Epithelial cell of prostate (primary cell): ENCODE measurements at regions not wholly inside any gene's neighbourhood (a gene's known extent, or its start where the extent isn't known, plus 50 kb on each side); places are given as distances from the start of the nearest gene placed in this dataset.

Experiments
- DNase-seq: peaks from one replicate; pipeline ENCODE4 v3.0.0-alpha.2; 2011; ENCODE audit warnings: low read depth, low spot score
- H3K27ac ChIP-seq: fragments of 450-650 bp; 2 replicates; pipeline ENCODE4 v1.5.1; 2017; ENCODE audit warnings: mild to moderate bottlenecking

DNA sequence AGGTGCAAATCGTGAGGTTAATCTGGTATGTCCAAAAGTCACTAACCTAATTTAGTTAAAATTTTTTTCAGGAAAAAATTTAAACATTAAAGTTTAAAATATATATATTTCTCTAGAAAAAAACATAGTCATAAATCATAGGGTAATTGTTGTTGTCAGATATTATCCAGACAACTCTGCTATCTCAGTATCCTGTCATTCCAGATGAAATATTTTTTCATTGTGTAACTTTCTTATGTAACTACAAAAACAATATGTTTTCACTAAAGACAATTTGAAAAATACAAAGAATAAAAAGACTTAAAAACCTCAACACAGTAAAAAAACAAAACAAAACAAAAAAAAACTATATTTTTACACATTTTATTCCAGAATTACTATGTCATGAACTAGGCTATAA, 57.6 kb downstream of the TENT5A start:
- no peak overlapping the region for H3K27ac ChIP-seq
- no peak for DNase-seq

DNA sequence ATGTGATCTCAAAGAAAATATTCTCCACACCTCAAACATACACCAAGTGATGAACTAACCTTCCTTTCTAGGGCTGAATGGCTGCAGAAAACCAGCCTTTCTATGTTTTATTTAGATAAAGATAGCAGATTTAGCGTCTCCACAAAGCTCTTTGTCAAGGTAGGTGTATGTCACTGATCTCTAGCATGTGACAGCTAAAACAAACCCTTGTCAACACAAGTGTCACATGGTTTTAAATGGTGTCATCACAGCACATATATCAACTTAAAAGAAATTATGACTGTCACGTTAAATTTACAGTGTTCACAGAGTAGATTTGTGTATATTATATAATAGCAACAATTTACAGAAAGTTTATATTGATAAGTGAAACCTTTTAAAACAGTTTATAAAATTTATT, 58.3 kb downstream of the TENT5A start:
- no peak for DNase-seq
- H3K27ac ChIP-seq = no peak overlapping the region

GRCh38 chr6:81693266-81693665, 59.2 kb downstream of the TENT5A start:
- DNase-seq = no peak
- H3K27ac ChIP-seq = no peak overlapping the region

DNA sequence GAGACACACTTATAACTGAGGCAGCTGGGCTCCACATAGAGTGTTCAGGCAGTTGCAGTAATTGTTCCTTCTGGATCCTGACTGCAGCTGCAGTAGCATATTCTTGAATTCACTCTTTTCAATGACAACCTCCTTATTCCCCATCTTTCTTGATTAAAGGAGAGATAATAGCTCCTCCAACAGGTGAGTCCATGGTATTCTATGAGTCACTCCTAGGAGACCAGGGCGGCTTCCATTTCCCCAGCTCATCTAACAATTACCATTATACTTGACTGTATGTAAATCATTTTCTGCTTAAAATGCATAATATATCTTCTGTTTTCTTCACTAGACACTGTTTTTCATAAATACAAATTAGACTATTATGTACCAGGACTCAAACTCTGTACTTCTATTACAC, 62.4 kb downstream of the TENT5A start:
- H3K27ac ChIP-seq = no peak overlapping the region
- DNase-seq = no peak

- H3K27ac ChIP-seq = no peak overlapping the region
- DNase-seq = no peak
Observed at GRCh38 chr6:81689580-81689979, 62.9 kb downstream of the TENT5A start.

- H3K27ac ChIP-seq = no peak overlapping the region
- no peak for DNase-seq
Observed at GRCh38 chr6:81683912-81684311, 68.6 kb downstream of the TENT5A start.

DNA sequence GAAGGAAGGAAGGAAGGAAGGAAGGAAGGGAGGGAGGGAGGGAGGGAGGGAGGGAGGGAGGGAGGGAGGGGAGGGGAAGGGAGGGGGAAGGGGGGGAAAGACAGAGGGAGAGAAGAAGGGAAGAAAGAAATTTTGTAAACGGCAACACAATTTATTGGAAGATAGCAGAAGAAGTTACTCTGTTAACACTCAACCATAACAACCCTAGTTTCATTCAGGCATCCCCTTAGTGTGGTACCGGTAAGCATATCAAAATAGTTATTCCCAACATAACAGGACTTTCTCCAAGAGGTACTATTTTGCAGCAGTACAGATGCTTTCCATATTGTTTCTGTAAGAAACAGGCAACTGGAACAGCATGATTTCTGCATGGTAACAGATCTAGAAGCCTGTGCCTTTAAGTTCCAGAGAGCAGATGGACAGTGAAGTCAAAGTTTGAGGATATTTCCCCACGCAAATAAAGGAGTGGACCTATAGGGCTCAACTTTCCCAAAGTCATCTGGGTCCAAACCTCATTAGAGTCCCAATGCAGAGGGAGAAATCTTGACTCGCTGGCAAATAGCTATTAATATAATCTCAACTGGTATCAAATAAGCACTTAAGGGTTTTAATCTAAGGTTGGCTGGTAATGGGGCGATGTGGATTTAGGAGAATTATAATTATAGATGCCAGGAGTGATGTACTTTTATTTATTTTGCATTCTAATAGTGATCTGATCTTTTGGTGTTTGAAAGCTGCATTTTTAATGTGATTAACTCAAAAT, 69.4 kb downstream of the TENT5A start:
- DNase-seq = no peak
- H3K27ac ChIP-seq = no peak overlapping the region

GRCh38 chr6:81682235-81682795, 70.2 kb downstream of the TENT5A start:
- DNase-seq = no peak

GRCh38 chr6:81669445-81669844, 83.0 kb downstream of the TENT5A start:
- no peak overlapping the region for H3K27ac ChIP-seq
- no peak for DNase-seq

More at GRCh38 chr6:81682235-81682795, 70.2 kb downstream of the TENT5A start:
- H3K27ac ChIP-seq = no peak overlapping the region

- no peak overlapping the region for H3K27ac ChIP-seq
- no peak for DNase-seq
Observed at GRCh38 chr6:81668615-81669047, 83.8 kb downstream of the TENT5A start.

GRCh38 chr6:81666481-81666880, 86.0 kb downstream of the TENT5A start:
- no peak overlapping the region for H3K27ac ChIP-seq
- DNase-seq = no peak

DNA sequence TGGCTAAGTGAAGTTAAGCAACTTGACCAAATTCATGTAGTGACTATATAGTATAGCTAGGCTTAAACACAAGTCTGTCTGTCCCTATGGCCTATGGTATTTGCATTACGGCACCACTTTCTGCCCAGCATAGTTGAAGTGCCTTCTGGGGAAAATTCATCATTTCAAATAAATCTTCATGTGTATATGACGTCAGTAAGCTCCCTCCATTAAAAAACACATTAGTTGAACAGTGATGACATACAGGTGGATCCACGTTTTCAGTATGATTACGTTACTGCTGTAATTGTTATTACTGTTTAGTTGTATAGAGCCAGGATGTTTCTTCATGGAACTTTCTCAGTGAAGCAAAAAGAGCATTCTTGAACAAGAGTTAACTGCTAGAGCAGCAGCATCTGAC, 96.2 kb downstream of the TENT5A start:
- H3K27ac ChIP-seq = no peak overlapping the region
- DNase-seq = no peak

- no peak for DNase-seq
- H3K27ac ChIP-seq = no peak overlapping the region
Observed at GRCh38 chr6:81655696-81656095, 96.8 kb downstream of the TENT5A start.

DNA sequence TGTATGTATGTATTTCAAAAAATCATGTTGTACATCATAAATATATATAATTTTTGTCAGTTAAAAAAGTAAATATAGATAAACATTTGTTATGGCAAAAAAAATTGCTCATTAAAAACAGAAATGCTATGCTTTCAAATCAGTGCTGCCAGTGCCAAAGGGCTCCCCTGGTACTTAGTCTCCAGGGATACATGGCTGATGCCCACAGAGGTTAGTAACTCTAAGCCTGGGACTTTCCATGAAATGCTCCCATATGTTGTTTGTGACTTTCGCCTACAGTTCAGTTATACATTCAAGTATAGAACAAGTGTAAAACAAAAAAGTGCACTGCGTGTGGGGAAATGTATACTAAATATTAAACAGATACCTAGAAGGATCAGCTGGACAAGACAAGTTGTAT, 104.0 kb downstream of the TENT5A start:
- no peak overlapping the region for H3K27ac ChIP-seq
- no peak for DNase-seq

GRCh38 chr6:81643156-81643555, 109.3 kb downstream of the TENT5A start:
- DNase-seq = no peak
- no peak overlapping the region for H3K27ac ChIP-seq

GRCh38 chr6:81640891-81641290, 111.6 kb downstream of the TENT5A start:
- H3K27ac ChIP-seq = no peak overlapping the region
- no peak for DNase-seq

- DNase-seq = no peak
- no peak overlapping the region for H3K27ac ChIP-seq
Observed at GRCh38 chr6:81640126-81640525, 112.4 kb downstream of the TENT5A start.

- no peak for DNase-seq
Observed at GRCh38 chr6:81638366-81638765, 114.1 kb downstream of the TENT5A start.

DNA sequence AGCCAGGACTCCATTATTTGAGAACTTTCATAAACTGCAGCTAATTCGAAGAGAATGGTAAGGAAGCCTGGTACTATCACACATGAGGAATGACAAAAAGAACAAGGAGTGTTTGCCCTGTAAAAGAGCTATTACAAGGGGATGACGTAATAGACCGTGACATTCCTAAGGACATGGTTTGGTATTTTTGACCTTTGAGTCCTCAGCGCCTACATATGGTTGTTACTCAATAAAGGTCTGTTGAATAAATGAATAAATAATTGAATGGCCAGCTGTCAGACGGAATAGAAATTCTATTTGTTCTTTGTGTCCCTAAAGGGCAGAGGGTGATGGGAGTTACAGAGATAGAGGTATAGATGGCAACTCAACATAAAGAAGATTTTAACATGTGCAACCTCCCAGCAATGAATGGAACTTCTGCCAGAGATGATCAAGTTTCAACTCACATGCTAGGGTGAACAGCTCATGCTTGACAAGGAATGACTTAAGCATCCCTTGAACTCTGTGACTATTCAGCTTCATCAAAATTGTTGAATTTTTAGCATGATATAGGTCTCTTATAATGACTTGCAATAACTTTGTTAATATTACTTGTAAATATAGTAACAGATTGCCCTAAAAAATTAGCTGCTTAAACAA, 115.4 kb downstream of the TENT5A start:
- no peak for DNase-seq
- no peak overlapping the region for H3K27ac ChIP-seq

More at GRCh38 chr6:81638366-81638765, 114.1 kb downstream of the TENT5A start:
- H3K27ac ChIP-seq = no peak overlapping the region

DNA sequence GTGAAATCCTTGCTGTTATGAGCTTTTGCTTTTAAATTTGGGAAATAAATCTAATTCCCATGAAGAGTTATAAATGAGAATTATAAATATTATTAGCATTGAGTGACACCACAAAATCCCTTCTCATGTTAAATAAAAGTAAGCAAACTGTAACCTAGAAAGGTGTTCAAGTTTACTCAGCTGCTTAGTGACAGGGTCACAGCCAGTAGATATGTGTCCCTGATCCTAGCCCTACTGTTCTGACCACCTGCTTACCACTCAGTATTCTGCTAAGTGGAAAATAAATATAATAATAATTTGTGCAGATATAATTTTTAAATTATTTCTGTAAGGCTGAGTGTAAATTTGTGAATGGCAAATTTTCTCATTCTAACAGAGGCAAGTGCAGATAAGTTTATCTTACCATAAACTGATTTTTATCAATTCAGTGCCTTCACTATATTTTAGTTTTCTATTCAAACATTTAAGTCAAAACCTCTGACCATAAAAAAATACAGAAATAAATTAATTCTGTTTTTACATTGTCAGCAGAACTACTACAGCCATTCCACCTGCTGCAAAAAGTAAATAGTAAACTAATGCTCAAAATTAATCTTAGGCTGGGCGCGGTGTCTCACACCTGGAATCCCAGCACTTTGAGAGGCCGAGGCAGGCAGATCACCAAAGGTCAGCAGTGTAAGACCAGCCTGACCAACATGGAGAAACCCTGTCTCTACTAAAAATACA, 118.2 kb downstream of the TENT5A start:
- no peak overlapping the region for H3K27ac ChIP-seq
- DNase-seq = no peak

- no peak overlapping the region for H3K27ac ChIP-seq
- no peak for DNase-seq
Observed at GRCh38 chr6:81633391-81633790, 119.1 kb downstream of the TENT5A start.
